ENCODE measurements at regions not wholly inside any gene's neighbourhood (a gene's known extent, or its start where the extent isn't known, plus 50 kb on each side); places are given as distances from the start of the nearest gene placed in this dataset.

DNA sequence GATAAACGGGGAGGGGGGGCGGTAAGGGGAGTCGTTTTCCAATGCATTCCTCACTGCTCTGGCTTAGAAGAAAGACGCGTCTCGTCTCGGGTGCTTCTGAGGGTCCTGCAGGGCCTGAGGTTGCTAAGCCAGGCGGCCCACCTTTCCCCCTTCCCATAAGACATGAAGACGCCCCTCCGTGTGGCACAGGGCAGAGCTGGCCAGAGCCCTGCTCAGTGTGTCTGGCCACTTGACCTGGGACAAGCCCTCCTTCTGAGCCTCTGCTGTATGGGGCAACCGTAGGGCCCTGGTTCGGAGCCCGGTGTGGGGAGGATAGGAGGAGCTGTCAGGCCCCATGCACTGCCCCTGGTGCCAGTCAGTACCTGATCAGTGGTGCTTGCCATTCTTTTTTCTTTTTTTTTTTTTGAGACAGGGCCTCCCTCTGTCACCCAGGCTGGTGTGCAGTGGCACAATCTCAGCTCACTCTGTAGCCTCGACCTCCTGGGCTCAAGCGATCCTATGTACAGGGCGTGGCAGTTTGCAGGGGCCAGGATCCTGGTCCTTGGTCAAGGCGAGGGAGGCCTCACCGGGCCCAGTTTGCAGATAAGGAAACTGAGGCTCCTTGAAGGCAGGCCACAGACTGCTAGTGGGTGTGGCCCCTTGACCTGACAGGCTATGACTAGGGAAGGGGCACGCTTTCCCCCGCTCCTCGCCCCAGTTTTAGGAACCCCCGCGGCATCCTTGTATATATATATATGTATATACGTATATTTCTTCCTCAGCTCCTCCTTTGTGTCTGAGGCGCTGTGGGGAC lies 172.3 kb upstream of the IER5L start:
- peak overlapping the region in 1 of 4 experiments; percentile 82; a peak in 1 of 8 replicates for H3K4me3 ChIP-seq (ENCODE audit: extremely low read depth in 1 of 4, insufficient read depth in 2 of 4, low read depth in 3 of 4, low read length in 4 of 4)
- H3K23me2 ChIP-seq (ENCODE audit: low read depth, low read length): peaks cover 6% of the 10 kb centered on the region
- H3K4me1 ChIP-seq (replicated peaks in 1 of 4; ENCODE audit: control insufficient read depth in 3 of 4, insufficient read depth in 4 of 4, low read length in 3 of 4): peaks cover 0 to 19% (median 8%) of the 10 kb centered on the region in 4 experiments; a peak in 4 of 7 replicates
- no peak overlapping the region for H3K4ac ChIP-seq (replicated peaks; ENCODE audit: insufficient read length, low read depth, low read length)
- peak overlapping the region; percentile 75; the same call in 1 of the 2 replicates for H2BK12ac ChIP-seq (ENCODE audit: low read depth, low read length)
- 0 out of 2 replicates have a peak overlapping the region, but pooled peaks have one; percentile 39 for H2BK5ac ChIP-seq (ENCODE audit: low read depth, low read length)
- no peak for FAIRE-seq
- H2AK5ac ChIP-seq (ENCODE audit: low read depth, low read length): 0 out of 2 replicates have a peak overlapping the region, but pooled peaks have one; percentile 11
- H3K27me3 ChIP-seq (replicated peaks in 1 of 4; ENCODE audit: control insufficient read depth in 3 of 4, extremely low read depth in 1 of 4, insufficient read depth in 3 of 4, low read length in 3 of 4): no peaks in the 10 kb centered on the region; a peak in 1 of 7 replicates
- no peak overlapping the region for H3K27ac ChIP-seq (ENCODE audit: low read depth, low read length)
- peak overlapping the region; percentile 46; the same call in 1 of the 2 replicates for H2BK15ac ChIP-seq (ENCODE audit: low read length)
- no peak overlapping the region for H3K56ac ChIP-seq (replicated peaks; ENCODE audit: insufficient read length, low read depth, low read length)
- 0 out of 4 replicates have a peak, but pooled peaks cover 0 to under 1% of the 10 kb centered on the region in 2 experiments for H3K9me3 ChIP-seq (ENCODE audit: insufficient read depth in 2 of 2, low read depth in 1 of 2, low read length in 1 of 2)
- H4K5ac ChIP-seq (ENCODE audit: insufficient read length, low read depth, low read length): no peak overlapping the region
- peak overlapping the region; percentile 78 for H4K91ac ChIP-seq (replicated peaks; ENCODE audit: insufficient read length, low read length)
- H3K4me2 ChIP-seq (ENCODE audit: insufficient read depth in 1 of 2, low read depth in 2 of 2, low read length in 2 of 2): peak overlapping the region; percentile 72 to 87; a peak in 3 of 4 replicates
- H3K23ac ChIP-seq (ENCODE audit: insufficient read length): no peak overlapping the region
- H4K8ac ChIP-seq (ENCODE audit: extremely low read depth, insufficient read depth, low read length): no peak overlapping the region
- no peak overlapping the region for H3K14ac ChIP-seq (ENCODE audit: insufficient read length)
- H2AFZ ChIP-seq (ENCODE audit: low read length): no peak overlapping the region
- H3K18ac ChIP-seq (ENCODE audit: extremely low read depth, low read length): peak overlapping the region; percentile 78
- no peak overlapping the region for H2BK120ac ChIP-seq (replicated peaks; ENCODE audit: low read depth, low read length)
- POLR2A ChIA-PET (ENCODE audit: partially characterized antibody): interaction anchor here (0.9 to 8.3 kb wide), 10 partner anchors 11 to 258 kb away, joined by 3 to 65 read pairs (median 4); no protein-coding TSS in a partner anchor
- H2BK20ac ChIP-seq (ENCODE audit: low read length): peak overlapping the region; percentile 72; the same call in 1 of the 2 replicates
- no peak for DNase-seq (ENCODE audit: low read depth in 1 of 2, low spot score in 2 of 2)
- no peaks in the 10 kb centered on the region for H3K79me1 ChIP-seq (ENCODE audit: low read depth, low read length)
- TF ChIP-seq SUZ12 (IDR thresholded peaks at IDR 0.05; ENCODE audit: low read length): no peak
- TF ChIP-seq, protein P1, sequence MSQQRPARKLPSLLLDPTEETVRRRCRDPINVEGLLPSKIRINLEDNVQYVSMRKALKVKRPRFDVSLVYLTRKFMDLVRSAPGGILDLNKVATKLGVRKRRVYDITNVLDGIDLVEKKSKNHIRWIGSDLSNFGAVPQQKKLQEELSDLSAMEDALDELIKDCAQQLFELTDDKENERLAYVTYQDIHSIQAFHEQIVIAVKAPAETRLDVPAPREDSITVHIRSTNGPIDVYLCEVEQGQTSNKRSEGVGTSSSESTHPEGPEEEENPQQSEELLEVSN (IDR thresholded peaks at IDR 0.05): no peak
- no peak for TF ChIP-seq BACH1 (IDR thresholded peaks at IDR 0.05; ENCODE audit: low read length)
- TF ChIP-seq RBBP5 (IDR thresholded peaks at IDR 0.05; ENCODE audit: borderline replicate concordance, low read depth, low read length): no peak
- no peaks in the 10 kb centered on the region for H4K20me1 ChIP-seq (replicated peaks in 1 of 2; ENCODE audit: control insufficient read depth in 1 of 2, insufficient read depth in 2 of 2, low read length in 2 of 2)
- 77% methylated on average over 23 of the region's 25 CpGs; no CpG with 5 or more reads in 1 of the 2 experiments for WGBS, 2 experiments (ENCODE audit: extremely low coverage in 1 of 2, insufficient coverage in 1 of 2, insufficient read length in 1 of 2, insufficient replicate concordance in 2 of 2, low coverage in 1 of 2, low lambda C conversion rate in 2 of 2, missing lambda C conversion rate in 1 of 2)
- no peak overlapping the region for H3K9ac ChIP-seq (replicated peaks in 1 of 4; ENCODE audit: extremely low read depth in 1 of 4, low read depth in 3 of 4, low read length in 3 of 4)
- H3K36me3 ChIP-seq (ENCODE audit: control insufficient read depth in 2 of 4, insufficient read depth in 4 of 4, low read length in 3 of 4): no peaks in the 10 kb centered on the region
- CTCF ChIA-PET (ENCODE audit: partially characterized antibody): interaction anchor here (0.6 to 1.7 kb wide), 8 partner anchors 12 to 219 kb away, joined by 3 to 7 read pairs (median 4); no protein-coding TSS in a partner anchor
- no peaks in the 10 kb centered on the region for H3K79me2 ChIP-seq (ENCODE audit: control insufficient read depth in 1 of 2, insufficient read depth in 2 of 2, low read length in 2 of 2)
